ENCODE measurements at regions not wholly inside any gene's neighbourhood (a gene's known extent, or its start where the extent isn't known, plus 50 kb on each side); places are given as distances from the start of the nearest gene placed in this dataset.
"Not testable (repeated sequence)": the region's sequence is repeated elsewhere in the genome, so short reads cannot be mapped to it uniquely, and the experiment has no call there.

DNA sequence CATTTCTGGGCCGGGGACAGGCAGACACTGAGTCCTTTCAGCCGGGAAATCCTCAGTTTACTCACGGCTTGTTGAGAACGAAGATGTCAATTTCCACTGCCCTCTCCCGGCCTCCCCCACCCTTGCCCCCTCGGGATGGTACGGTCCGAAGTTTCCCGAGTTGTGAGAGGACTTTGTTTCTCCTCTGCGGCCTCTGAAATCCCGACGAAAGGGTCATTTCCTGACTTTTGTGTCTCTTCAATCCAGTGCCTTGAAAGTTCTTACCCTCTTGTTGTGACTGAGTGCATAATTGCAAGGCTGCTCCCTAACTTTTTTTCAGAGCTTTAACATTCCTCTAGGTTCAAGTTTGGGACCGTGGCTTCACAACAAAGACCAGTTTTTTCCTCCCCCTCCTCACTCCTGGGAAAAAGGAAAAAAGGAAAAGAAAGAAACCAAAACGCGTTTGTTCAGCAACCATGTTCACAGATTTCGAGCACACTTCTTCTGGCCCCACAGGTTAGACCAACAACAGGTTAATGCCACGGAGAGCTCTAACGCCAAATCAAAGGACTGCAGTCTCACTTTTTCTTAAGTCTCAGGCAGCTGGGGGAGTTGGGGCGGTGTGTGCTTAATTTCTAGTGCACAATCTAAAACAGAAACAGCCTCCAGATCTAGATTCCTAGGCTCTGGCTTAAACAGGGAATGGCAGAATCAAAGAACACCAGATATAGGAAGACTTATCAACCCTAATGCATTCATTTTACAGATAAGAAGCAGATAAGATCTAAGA is 138.9 kb downstream of the TMCO5A start:
- no peak for DNase-seq (ENCODE audit: low read depth in 3 of 3)

- no peak for DNase-seq (ENCODE audit: low read depth in 3 of 3)
Measured at GRCh38 chr15:38074029-38074428, 139.6 kb downstream of the TMCO5A start.

- DNase-seq (ENCODE audit: low read depth in 3 of 3), result no peak
Measured at GRCh38 chr15:38075466-38075865, 141.0 kb downstream of the TMCO5A start.

GRCh38 chr15:38076786-38077185 is 142.3 kb downstream of the TMCO5A start:
- no peak for DNase-seq (ENCODE audit: low read depth in 3 of 3)

DNA sequence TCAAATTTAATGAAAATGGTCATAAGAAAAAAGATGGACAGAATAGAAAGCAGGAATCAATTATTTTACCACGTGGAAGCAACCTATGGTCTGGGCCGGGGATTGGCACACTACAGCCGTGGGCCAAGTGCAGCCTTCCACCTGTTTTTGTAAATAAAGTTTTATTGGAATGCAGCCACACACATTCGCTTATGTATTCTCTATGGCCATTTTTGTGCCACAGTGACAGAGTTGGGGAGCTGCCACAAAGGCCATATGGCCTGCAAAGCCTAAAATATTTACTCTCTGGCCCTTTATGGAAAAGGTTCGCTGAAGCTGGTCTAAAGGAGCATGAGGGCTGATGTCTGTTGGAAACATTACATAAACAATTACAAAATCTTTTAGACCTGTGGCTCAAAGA is 144.8 kb downstream of the TMCO5A start:
- no peak for DNase-seq (ENCODE audit: low read depth in 3 of 3)

DNA sequence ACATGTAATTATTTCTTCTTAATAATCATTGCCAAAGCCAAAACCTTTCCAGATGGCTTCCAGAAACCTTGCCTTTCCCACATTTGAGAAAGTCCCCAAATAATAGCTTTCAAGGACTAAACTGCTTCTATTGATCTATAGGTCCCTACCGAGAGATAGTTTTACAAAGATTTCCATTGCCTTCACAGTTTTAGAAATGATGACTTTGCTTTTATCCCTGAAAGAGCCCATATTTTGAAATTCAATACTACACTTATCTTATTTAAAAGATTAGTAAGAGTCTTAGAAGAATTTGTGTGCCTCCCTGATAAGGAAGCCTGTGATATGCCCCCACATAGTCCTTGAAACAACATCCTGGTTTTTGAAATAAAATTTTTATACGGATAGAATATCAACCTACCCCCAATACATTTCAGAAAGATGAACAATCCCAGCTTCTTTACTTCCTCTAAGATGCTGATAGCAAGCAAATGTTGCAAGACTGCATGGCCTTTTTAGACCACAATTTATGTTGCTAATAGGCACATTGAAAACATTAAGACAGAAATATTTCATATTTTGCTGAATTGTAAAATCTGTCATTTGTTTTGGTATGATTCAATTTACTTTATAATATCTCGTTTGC is 146.3 kb downstream of the TMCO5A start:
- no peak for DNase-seq (ENCODE audit: low read depth in 3 of 3)

- no peak for DNase-seq (ENCODE audit: low read depth in 3 of 3)
Measured at GRCh38 chr15:38084289-38084688, 149.8 kb downstream of the TMCO5A start.

GRCh38 chr15:38085114-38085513 is 150.7 kb downstream of the TMCO5A start:
- DNase-seq (ENCODE audit: low read depth in 3 of 3), result no peak

GRCh38 chr15:38085931-38086568 is 151.6 kb downstream of the TMCO5A start:
- DNase-seq (ENCODE audit: low read depth in 3 of 3), result no peak

DNA sequence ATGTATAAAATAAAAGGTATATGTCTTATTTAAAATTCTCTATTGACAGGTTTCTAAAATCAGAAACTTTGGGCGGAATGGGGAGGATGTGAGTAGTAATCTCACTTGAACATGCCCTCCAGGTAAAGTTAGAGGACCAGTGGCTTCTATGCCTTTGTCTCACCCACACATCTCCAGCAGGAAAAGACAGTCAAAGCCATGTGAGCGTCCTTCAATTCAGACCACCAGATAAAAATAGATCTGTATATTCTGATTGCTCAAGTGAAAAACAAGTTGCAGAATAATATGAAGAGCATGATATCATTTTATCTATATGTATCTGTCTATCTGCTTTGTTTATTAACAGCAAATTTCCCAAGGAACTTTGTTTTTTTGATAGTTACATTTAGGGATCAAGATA is 152.2 kb downstream of the TMCO5A start:
- DNase-seq (ENCODE audit: low read depth in 3 of 3), result no peak

DNA sequence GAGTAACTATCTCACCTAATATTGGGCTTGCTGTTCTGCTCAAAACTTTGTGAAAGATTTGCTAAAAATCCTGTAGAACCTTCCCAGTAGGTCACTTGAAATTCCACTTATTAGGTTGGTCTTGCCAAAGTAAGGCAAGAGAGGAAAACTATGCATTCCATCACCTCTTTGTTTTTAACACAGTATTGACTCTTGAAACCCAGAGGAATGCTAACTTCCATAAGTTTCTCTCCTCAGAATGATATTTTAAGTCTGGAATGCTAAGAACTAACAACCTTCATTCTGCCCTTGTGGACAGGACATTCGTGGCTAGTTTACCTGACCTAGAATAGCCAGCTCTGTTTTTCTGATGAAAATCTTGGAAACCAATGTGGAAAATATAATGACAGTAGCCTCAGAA is 154.5 kb downstream of the TMCO5A start:
- no peak for DNase-seq (ENCODE audit: low read depth in 3 of 3)

- no peak for DNase-seq (ENCODE audit: low read depth in 3 of 3)
Measured at GRCh38 chr15:38090223-38090622, 155.8 kb downstream of the TMCO5A start.

DNA sequence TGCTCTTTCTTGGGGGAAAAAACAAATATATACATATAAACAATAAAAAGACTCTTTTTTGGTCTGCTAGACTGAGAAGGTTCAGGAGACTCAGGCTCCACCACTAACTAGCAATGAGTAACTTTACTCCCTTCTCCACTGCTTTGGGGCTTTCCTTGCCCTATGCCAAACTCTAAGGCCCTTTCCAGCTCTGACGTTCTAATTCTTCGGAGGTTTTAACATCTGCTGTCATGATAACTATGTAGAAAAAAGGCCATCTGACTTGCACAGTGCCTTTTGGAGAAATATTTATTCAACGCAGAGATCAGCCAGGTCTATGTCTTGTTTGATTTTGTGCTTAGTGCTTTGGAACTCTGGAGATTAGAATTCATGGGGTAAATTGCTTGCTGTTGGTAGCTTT is 156.2 kb downstream of the TMCO5A start:
- no peak for DNase-seq (ENCODE audit: low read depth in 3 of 3)

DNA sequence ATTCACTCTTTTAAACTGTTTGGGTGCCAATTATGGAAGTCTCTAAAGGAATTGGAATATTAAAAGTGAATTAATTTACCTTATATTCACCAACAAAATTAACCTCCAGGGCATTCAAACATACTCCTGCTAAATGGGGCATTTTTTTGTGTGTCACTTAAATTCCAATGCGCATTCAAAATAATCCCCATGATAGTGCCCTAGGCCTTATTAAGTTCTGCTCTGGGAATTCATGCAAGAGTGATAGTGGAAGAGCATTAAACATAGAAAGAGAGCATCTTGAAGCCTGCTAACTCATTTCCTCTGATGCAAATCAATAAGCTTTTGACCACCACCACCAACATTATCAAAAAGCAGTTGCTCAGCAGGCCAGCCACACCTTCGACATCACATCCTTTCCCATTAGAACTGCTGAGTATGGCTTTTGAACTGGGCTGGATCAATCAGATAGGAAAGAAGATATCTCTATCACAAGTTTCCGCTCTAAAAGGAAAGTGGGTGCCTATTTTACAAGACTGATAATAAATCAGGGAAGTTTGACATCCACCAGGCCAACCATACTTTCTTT is 156.7 kb downstream of the TMCO5A start:
- no peak for DNase-seq (ENCODE audit: low read depth in 3 of 3)

DNA sequence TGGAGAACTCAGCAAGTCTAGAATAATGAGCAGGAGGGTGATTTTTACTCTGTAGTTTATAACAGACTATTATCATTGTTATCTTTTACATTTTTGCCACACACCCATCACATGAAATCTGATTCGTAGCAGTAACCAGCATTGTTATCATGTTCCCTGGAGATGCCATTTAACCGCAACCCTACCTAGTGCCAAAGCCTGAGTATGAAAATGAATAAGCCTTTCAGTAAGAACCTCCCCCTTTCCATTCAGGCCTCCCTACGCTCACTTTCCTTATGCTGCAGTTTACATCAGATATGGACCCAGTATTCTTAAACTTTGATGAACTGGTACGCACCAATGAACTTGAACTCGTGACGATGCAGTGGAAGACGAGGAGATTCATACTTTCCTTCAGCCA is 158.7 kb upstream of the SPRED1 start:
- no peak for DNase-seq (ENCODE audit: low read depth in 3 of 3)

GRCh38 chr15:38102972-38103371 is 149.7 kb upstream of the SPRED1 start:
- no peak for DNase-seq (ENCODE audit: low read depth in 3 of 3)

- DNase-seq (ENCODE audit: low read depth in 3 of 3), result no peak
Measured at GRCh38 chr15:38103564-38103963, 149.1 kb upstream of the SPRED1 start.

GRCh38 chr15:38111070-38111469 is 141.6 kb upstream of the SPRED1 start:
- DNase-seq (ENCODE audit: low read depth in 3 of 3), result no peak

DNA sequence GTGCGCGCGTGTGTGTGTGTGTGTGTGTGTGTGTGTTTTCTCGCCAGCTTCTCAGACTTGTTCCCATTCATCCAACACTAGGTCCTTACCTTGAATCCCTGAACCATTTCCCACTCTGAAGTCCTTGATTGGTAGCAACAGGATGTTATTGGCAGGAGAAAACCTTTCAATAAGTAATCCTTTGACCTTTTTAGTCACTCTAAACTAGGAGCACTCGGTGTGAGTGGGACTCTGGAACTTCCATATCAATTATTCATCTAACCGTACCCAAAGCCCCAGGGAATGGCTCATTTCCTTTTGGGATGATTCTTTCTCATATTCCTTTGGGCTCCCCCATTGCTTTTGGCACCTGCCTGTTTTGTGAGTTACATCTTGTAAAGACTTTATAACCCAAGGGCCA is 140.2 kb upstream of the SPRED1 start:
- no peak for DNase-seq (ENCODE audit: low read depth in 3 of 3)

DNA sequence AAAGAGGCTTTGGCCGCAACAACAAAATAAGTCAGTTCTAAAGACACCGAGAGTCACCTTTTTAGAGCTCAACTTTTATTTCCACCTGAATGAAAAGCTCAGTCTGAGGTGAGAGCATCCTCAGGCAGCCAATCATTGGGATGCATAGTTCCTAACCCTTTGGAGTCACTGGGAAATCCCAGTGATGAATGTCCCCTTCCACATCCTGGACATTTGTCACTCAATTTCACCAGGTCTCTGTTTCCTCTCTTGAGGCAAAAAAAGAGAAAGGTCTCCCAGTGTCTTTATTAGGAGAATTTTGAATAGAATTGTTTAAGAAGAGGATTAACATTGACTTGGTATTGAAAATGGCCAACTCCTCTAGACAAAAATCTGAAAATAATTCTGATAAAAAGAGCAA is 137.5 kb upstream of the SPRED1 start:
- DNase-seq (ENCODE audit: low read depth in 3 of 3), result no peak

- no peak for DNase-seq (ENCODE audit: low read depth in 3 of 3)
Measured at GRCh38 chr15:38117781-38118180, 134.9 kb upstream of the SPRED1 start.

DNA sequence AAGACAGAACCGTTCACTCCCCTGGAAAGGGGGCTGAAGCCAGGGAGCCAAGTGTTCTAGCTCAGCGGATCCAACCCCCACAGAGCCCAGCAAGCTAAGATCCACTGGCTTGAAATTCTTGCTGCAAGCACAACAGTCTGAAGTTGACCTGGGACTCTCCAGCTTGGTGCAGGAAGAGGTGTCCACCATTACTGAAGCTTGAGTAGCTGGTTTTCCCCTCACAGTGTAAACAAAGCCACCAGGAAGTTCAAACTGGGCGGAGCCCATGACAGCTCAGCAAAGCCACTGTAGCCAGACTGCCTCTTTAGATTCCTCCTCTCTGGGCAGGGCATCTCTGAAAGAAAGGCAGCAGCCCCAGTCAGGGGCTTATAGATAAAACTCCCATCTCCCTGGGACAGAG is 132.8 kb upstream of the SPRED1 start:
- not testable (repeated sequence) for DNase-seq (ENCODE audit: low read depth in 3 of 3)

DNA sequence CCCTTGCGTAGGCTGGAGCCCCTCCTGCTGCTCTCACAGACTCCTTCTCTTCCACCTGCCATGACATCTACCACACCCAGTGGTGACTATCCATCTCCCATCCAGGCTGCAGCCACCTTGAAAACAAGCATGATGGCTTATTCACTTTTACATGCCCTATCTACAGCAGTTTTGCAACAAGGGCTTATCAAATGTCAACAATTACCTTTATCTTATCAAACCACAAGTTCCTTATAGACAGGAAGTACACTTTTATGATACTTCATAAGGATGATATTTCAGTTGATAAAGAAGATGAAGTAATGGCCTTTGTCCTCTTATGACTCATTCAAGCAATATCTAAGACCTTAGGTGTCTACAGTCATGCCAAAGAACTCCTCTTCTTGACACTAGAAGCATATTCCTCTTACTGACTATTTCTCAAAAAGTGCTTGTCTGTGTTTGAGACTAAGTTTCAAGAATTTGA is 125.3 kb upstream of the SPRED1 start:
- no peak for DNase-seq (ENCODE audit: low read depth in 3 of 3)

Measured in stimulated activated CD4-positive, alpha-beta T cell treated with anti-CD3 and anti-CD28 coated beads, TNF-alpha, amount 100 ng/mL, for 48 hours (primary cell).